GM21576 (cell line): ENCODE measurements at regions not wholly inside any gene's neighbourhood (a gene's known extent, or its start where the extent isn't known, plus 50 kb on each side); places are given as distances from the start of the nearest gene placed in this dataset.
"Not testable (repeated sequence)": the region's sequence is repeated elsewhere in the genome, so short reads cannot be mapped to it uniquely, and the experiment has no call there.

Source experiments
- ATAC-seq: cut with Tn5 transposase; IDR thresholded peaks from one replicate; pipeline ENCODE4 v1.9.1; 2021; ENCODE audit warnings: mild to moderate bottlenecking, moderate library complexity; ENCODE audit not compliant: unreplicated experiment

DNA sequence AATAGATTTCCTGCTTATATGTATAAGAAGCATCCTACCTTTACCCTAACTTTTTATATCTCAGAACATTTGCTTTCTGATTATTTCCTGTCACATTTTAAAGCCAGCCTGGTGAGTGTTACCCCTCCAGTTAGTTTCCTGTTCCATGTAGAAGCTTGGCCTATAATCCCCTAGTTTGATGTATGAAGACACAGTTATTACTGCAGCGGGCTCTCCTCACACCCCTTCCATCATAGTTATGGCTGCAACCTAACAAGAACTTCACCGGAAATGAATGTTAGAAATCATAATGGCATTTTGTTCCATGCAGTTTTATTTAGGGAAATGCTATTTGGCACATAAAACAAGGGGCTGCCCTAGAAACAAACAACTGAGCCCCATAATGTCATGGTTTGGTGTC is 400.2 kb upstream of the SETBP1 start:
- ATAC-seq = no peak

DNA sequence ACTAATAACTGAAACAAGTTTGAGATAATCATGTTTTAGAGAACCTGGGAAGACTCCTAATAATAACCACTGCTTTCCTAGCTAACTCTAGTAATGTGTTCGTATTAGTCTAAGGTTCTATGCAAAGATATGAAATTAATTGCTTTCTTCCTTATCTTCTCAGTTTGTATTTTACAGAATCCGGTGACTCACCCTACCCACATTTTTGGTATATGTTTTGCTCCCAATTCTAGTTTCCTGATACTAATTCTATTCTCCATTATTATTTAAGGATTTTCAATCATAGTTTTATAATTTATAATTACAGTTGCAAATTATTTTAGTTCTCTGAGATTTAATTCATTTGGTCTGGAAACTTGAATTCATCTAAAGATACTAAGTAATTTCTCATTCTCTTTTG is 394.6 kb upstream of the SETBP1 start:
- no peak for ATAC-seq

DNA sequence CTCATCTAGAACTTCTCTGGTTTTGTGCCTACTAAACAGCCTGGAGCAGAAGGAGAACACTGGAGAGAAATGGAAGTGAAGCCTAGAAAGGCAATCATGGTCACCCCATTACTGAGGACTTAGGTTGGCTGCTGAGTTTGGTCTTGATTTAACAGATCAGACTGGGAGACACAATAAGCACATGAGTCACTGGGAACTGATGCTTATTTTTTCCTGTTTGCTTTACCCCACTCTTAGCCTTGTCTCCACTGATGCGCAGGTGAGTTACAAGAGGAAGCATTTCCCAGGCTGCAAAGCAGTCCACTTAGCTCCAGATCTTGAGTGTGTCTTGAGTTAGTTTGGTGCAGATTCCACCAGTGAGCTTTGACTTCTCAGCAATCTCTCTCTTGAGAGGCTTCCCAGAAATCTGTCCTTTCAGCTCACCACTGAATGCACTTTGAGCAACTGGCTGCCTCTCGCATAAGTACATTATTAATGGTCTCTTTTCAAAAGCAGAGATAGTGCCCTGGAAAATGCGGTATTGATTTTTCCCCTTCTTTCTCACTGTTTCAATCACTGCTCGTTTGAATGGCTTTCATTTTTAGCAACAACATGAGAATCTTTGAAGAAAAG is 390.2 kb upstream of the SETBP1 start:
- ATAC-seq = no peak

DNA sequence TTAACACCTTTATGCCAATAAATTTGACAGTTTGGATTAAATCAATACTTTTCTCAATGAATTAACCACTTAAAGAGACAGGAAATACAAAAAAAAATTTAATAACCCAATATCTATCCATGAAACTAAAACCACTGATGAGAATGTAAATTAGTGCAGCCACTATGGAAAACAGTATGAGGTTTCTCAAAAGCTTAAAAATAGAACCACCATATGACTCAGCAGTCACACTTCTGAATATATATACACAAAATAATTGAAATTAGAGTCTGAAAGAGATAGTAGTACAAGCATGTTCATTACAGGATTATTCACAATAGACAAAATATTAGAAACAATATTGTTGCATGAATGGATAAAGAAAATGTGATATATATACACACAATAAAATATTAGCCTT is 382.1 kb upstream of the SETBP1 start:
- ATAC-seq = no peak

DNA sequence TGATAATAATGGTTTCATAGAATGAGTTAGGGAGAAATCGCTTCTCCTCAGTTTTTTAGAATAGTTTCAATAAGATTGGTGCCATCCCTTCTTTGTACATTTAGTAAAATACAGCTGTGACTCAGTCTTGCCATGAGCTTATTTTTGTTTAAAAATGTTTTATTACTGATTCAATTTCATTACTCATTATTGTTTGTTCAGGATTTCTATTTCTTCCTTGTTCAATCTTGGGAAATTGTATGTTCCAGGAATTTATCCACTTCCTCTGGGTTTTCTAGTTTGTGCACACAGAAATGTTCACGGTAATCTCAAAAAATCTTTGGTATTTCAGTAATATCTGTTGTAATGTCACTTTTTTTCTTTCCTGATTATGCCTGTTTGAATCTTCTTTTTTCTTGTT is 371.5 kb upstream of the SETBP1 start:
- no peak for ATAC-seq

DNA sequence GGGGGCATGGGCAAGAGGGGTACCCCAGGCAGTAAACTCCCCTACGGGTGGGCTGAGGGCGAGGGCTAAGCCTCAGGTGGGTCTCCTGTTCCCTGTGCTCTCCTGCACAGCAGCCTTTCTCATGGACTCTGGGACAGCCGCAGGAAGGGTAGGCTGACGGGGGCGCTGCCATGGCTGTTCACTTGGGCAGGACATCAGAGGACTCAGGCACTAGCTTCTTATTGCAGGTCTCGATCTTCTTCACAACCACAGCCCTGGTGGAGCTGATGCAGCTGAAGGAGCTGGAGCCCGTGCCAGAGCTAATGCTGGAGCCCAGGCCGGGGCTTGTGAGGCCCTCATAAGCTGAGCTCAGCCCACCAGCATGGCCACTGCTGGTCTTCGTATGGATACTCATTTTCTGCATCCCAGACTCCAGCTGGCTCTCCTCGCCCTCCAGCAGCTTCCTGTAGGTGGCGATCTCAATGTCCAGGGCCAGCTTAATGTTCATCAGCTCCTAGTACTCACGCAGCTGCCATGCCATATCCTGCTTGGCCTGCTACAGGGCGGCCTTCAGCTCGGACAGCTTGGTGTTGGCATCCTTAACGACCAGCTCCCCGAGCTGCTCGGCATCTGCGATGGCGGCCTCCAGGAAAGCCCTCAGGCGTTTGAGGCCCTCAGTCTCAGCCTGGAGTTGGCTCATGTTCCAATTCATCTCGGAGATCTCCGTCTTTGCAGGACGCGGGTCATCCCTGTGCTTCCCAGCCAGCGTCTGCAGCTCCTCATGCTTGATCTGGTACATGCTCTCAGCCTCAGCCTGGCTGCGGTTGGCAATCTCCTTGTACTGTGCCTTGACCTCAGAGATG is 359.8 kb upstream of the SETBP1 start:
- no peak for ATAC-seq

DNA sequence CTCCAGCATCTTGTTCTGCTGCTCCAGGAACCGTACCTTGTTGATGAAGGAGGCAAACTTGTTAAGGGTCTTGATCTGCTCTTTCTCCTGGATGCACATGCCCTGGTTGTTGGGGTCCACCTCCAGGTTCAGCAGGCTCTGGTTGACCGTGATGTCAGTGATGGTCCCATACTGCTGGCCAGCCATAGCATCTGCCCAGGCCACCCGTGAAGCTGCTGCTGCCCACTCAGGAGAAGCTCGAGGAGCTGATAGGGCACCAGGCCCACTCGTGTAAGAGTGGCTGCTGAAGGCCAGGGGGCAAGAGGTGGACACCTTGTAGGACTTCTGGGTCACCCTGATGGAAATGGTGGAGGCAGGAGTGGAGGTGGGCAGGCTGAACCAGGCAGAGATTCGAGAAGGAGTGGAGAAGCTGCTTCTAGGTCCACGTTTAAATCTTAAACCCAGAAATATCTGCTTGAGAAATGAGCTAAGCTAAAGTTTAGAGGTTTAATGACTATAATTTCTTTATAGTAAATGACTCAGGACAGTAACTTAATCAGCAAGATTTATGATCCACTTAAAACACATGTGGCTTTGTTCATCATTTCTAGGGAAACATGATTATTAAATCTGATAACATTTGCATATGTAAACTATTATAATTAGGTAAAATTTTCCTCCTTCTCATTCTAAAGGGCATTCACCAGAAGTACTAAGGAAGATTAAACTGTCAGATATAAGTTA is 358.7 kb upstream of the SETBP1 start:
- ATAC-seq = no peak

DNA sequence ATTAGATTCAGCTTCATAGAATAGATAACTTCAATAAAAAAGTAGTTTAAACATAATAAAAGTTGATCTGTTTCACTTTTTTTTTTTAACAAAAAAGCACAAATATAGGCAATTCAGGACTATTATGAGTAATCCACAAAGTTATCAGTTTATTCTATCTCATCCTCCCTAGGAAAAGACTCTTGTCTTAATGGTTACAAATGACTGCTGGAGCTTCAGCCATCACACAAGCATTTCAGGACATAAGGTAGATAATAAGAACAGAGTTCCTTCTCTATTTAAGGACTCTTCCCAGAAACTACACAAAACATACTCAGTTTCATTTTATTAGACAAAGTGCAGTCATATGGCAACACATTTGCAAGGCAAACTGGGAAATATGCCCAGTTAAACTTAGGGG is 357.6 kb upstream of the SETBP1 start:
- ATAC-seq = no peak

DNA sequence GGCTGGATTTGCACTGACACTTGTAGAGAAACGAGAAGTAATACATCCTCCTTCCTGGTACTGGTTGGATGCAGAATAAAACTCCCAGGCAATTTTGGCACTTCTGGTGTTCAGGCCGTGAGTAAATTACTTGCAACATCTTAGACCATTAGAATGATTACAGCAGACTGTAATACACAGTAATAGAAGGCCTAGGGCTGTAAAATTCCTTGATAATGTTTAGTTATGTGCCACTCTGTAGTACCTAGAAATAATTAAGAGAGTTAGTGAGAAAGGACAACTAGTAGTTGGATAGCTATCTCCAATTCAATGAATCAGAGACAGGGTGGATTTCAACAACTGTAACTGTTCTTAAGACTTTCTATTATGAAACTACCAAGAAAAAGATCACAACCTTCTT is 356.3 kb upstream of the SETBP1 start:
- no peak for ATAC-seq

DNA sequence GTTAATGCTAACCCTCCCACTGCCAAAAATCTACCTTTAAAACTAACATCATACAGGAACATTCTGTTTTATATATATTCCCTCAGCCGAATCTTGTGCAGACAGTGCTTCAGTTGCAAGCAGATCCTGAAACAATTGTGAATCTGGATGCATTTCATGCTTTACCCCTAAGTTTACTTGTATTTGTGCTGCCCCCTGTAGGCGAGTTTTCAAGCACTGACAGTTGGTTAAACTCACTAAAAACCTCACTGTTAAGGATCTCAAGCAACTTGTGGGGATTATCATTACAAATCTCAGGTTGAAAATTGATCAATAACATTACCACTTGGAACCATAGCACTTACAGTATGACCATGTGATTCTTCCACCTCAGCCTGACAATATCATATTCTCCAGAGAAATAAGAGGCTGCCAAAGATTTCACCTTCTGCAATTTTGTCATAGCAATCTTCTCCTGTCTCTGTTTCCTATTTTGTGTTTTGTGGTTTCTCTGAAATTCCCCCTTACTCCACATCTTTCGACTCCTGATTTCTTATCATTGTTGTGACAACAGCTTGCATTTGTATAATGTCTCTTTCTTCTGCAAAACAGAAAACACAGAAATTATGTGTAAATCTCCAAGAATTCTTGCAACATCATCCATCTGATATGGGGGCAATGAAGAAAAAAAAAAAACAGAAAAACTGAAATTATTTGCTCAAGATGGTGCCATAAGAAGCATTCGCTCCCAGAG is 354.6 kb upstream of the SETBP1 start:
- peak; percentile 46 for ATAC-seq

DNA sequence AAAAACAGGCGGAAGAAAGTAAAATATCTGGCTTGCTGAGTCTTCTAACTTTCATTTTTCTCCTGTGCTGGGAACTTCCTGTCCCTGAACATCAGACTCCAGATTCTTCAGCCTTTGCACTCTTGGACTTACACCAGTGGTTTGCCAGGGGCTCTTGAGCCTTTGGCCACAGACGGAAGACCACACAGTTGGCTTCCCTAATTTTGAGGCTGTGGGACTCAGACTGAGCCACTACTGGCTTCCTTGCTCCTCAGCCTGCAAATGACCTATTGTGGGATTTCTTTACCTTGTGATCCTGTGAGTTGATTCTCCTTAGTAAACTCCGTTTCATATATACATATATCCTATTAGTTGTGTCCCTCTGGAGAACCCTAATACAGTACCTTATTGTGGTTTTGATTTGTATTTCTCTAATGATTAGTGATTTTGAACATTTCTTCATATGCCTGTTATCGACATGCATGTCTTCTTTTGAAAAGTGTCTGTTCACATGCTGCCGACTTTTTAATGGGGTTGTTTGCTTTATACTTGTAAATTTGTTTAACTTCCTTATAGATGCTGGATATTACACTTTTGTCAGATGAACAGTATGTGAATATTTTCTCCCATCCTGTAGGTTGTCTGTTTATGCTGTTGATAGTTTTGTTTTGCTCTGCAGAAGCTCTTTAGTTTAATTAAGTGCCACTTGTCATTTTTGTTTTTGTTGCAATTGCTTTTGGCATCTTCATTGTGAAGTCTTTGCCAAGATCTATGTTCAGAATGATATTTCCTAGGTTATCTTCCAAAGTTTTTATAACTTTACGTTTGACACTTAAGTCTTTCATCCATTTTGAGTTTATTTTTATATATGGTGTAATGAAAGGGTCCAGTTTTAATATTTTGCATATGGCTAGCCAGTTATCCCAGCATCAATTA is 348.8 kb upstream of the SETBP1 start:
- ATAC-seq = no peak

DNA sequence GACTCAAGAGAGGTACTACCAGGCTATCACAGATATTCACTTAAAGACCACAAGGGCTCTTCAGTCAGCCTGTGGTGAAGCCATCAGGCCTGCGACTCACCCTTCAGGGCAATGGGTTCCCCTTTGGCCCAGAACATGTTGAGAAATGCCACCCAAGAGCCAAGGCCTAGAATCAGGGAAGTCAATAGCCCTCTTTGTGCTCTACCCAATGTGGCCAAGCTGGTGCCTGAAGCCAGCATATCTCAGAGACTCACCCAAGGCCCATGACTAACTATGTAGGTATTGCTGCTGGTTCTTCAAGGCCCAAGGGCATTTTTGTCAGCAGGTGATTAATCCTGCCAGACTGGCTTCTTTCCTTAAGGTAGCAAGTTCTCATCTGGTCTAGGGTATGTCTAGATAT is 338.9 kb upstream of the SETBP1 start:
- ATAC-seq = no peak

DNA sequence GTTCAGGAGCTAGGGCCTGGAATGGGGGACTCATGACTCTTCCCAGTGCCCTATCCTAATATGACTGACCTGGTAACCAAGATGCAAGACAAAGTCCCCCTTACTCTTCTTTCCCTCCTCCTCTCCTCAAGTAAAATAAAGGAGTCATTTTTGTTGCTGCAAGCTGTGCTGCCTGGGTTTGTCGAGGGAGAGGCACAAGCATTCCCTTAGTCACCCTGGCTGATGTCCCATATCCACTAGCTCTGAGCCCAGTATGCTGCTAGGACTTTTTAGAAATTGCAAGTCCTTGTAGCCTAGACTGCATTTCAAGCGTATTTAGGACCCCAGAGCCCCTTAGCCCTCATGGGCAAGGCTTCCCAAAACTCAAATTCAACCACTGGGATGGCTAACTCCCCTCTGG is 338.5 kb upstream of the SETBP1 start:
- ATAC-seq = no peak

DNA sequence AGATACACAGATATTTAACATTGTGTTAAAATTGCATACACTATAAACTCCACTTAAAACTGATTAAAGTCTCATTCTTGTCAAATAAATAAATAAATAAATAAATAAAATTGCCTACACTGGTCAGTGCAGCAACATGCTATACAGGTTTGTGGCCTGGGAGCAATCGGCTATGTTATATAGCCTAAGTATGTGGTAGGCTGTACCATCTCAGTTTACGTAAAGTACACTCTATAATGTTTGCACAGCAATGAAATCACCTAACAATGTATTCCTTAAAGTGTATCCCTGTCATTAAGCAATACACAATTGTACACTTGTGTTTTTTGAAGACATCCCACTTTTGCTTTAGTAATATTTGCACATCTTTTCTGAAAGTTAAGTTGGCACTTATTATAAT is 337.7 kb upstream of the SETBP1 start:
- no peak for ATAC-seq

DNA sequence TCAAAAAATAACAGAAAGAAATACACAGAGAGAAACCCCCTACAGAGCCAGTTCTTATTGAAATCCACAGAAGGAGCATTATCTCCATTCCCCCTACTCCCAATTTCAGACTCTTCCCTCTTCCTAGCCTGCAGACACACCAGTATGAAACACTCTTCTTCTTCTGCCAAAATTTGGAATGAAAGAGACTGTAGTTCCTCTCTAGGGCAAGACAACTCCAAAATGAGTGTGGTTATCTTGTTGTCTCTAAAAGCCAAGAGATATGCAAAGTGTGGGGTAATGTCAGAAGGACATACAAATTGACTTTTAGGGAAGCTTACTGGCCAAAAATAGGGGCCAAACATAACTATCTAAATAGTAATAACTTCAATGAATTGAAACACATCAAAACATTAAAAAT is 337.1 kb upstream of the SETBP1 start:
- ATAC-seq = no peak

DNA sequence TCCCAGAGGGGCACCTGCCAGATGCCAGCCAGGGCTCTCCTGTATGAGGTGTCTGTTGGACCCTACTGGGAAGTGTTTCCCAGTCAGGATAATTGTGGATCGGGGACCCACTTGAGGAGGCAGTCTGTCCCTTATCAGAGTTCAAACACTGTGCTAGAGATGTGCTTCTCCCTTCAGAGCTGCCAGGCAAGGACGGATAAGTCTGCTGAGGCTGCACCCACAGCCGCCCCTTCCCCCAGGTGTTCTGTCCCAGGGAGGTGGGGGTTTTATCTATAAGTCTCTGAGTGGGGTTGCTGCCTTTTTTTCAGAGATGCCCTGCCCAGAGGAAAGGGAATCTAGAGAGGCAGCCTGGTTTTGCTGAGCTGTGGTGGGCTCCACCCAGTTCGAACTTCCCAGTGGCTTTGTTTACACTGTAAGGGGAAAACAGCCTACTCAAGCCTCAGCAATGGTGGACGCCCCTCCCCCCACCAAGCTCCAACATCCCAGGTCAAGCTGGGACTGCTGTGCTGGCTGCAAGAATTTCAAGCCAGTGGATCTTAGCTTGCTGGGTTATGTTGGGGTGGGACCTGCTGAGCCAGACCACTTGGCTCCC is 324.0 kb upstream of the SETBP1 start:
- no peak for ATAC-seq

DNA sequence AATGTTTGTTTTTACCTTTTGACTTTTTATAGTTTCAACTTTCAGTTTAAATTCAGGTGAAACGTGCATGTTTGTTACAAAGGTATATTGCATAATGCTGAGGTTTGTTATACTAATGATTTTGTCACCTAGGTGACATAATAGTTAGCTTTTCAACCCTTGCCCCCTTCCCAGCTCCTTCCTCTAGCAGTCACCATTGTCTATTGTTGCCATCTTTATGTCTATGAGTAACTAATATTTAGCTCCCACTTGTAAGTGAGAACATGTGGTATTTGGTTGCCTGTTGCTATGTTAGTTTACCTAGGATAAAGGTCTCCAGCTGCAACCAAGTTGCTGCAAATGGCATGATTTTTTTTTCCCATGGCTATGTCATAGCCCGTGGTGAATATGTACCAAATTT is 322.3 kb upstream of the SETBP1 start:
- ATAC-seq = no peak

DNA sequence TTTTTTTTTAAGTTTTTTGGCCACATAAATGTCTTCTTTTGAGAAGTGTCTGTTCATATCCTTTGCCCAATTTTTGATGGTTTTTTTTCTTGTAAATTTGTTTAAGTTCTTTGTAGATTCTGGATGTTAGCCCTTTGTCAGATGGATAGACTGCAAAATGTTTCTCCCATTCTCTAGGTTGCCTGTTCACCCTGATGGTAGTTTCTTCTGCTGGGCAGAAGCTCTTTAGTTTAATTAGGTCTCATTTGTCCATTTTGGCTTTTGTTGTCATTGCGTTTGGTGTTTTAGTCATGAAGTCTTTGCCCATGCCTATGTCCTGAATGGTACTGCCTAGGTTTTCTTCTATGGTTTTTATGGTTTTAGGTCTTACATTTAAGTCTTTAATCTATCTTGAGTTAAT is 320.9 kb upstream of the SETBP1 start:
- not testable (repeated sequence) for ATAC-seq

DNA sequence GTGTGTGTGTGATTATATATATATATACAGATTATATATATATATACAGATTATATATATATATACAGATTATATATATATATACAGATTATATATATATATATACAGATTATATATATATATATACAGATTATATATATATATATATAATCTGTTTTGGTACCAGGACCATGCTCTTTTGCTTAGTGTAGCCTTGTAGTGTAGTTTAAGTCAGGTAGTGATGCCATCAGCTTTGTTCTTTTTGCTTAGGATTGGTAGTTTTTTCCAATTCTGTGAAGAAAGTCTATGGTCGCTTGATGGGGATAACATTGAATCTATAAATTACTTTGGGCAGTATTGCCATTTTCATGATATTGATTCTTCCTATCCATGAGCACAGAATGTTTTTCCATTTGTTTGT is 318.5 kb upstream of the SETBP1 start:
- ATAC-seq = not testable (repeated sequence)

DNA sequence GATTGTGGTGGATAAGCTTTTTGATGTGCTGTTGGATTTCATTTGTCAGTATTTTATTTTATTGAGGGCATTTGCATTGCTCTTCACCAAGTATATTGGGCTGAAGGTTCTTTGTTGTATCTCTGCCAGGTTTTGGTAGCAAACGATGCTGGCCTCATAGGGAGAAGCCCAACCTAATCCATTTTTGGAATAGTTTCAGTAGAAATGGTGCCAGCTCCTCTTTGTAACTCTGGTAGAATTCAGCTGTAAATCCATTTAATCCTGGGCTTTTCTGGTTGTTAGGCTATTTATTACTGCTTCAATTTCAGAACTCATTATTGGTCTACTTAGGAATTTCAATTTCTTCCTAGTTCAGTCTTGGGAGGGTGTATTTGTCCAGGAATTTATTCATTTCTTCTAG is 309.8 kb upstream of the SETBP1 start:
- no peak for ATAC-seq
